NT2/D1 (cell line): ENCODE measurements at regions not wholly inside any gene's neighbourhood (a gene's known extent, or its start where the extent isn't known, plus 50 kb on each side); places are given as distances from the start of the nearest gene placed in this dataset.

Experiments
- SUZ12 ChIP-seq: IDR thresholded peaks from 2 replicates; pipeline ENCODE4 v1.6.1; 2011; ENCODE audit not compliant: insufficient read length, insufficient read depth; ENCODE audit errors: extremely low read depth
- YY1 ChIP-seq: IDR thresholded peaks from 2 replicates; pipeline ENCODE4 v1.6.1; 2011; ENCODE audit not compliant: insufficient read length, insufficient read depth
- ZNF274 ChIP-seq: IDR thresholded peaks from 2 replicates; pipeline ENCODE4 v1.6.1; 2011; ENCODE audit warnings: mild to moderate bottlenecking, low read depth, low read length

DNA sequence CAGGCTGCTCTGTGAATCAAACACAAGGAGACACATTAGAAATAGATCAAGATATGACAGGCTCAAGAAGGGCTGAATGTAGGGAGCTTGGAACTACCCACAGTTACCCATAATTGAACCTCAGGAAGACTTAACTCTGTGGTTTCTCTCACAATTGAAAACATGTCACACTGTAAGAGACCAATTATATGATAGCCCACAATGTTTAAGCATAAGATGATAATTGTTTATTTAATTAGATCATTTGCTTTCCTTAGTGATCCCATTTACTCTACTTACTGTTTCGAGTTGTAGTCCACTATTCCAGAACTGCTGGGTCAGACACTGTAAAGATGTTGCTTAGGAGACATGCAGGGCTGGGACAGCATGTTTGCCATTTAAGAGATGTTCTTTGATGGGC lies 201.3 kb upstream of the RARB start:
- TF ChIP-seq SUZ12 (no peak), YY1 (no peak), ZNF274 (no peak)
